HG02870 (cell line): ENCODE measurements at regions not wholly inside any gene's neighbourhood (a gene's known extent, or its start where the extent isn't known, plus 50 kb on each side); places are given as distances from the start of the nearest gene placed in this dataset.
"Not testable (repeated sequence)": the region's sequence is repeated elsewhere in the genome, so short reads cannot be mapped to it uniquely, and the experiment has no call there.

ENCODE experiments used
- ATAC-seq: cut with Tn5 transposase; IDR thresholded peaks from one replicate; pipeline ENCODE4 v1.9.1; 2021; ENCODE audit warnings: mild to moderate bottlenecking, moderate library complexity; ENCODE audit not compliant: unreplicated experiment

DNA sequence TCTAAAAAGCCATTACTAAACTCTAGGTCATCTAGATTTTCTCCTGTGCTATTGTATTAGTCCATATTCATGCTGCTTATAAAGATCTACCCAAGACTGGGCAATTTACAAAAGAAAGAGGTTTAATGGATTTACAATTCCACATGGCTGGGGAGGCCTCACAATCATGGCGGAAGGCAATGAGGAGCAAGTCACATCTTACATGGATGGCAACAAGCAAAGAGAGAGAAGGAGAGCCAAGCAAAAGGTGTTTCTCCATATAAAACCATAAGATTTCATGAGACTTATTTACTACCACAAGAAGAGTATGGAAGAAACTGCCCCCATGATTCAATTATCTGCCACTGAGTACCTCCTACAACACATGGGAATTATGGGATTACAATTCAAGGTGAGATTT is 69.6 kb upstream of the CCDC6 start:
- ATAC-seq, result not testable (repeated sequence)

GRCh38 chr10:59971915-59972314 is 65.6 kb upstream of the CCDC6 start:
- no peak for ATAC-seq

DNA sequence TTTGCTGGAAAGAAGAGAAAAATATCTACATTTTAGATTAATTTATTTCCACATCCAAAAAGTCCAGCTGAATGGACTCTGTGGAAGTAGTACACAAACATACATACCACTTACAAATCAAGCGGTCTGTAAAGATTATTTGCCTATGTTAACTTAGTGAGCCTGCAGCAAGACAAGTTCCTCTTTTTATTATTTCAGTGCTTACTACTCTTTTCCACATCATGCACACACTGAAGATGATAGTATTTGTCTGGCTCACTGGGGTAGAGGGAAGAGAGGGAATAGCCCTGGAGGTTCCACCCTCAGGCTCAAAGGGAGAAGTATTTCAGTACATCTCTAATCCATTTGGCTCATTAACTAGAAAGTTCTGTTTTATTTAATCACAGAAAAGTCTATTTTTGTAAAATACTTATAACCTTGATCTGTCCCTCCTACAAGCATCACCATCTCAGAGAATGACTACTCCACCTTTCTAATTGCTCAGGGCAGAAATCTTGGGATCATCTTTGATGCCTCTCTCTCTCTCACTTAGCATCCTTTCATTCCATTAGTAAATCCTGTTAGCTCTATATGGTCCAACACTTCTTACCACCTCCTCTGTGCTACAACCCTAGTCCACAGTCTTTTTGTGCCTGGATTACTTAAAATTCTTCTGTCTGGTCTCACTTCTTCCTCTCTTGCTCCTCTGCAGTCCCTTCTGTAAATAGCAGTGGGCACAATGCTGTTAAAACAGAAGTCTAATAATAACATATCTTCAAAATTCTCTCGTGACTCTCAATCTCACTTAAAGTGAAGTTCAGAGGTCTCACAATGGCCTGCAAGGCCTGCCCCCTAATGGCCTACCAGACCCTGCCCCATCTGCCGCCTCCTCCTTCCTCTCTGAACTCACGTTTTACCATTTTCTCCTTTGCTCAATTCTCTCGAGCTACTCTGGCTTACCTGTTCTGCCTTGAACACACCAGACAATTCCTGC is 64.3 kb upstream of the CCDC6 start:
- peak; percentile 86 for ATAC-seq

- no peak for ATAC-seq
These were observed 62.3 kb upstream of the CCDC6 start for GRCh38 chr10:59968705-59969104.

- ATAC-seq, result no peak
These were observed 60.7 kb upstream of the CCDC6 start for GRCh38 chr10:59967079-59967478.

GRCh38 chr10:59965899-59966650 is 59.7 kb upstream of the CCDC6 start:
- no peak for ATAC-seq

GRCh38 chr10:59962756-59963155 is 56.4 kb upstream of the CCDC6 start:
- ATAC-seq, result no peak

GRCh38 chr10:59960751-59961150 is 54.4 kb upstream of the CCDC6 start:
- no peak for ATAC-seq

GRCh38 chr10:59959504-59960018 is 53.2 kb upstream of the CCDC6 start:
- no peak for ATAC-seq

DNA sequence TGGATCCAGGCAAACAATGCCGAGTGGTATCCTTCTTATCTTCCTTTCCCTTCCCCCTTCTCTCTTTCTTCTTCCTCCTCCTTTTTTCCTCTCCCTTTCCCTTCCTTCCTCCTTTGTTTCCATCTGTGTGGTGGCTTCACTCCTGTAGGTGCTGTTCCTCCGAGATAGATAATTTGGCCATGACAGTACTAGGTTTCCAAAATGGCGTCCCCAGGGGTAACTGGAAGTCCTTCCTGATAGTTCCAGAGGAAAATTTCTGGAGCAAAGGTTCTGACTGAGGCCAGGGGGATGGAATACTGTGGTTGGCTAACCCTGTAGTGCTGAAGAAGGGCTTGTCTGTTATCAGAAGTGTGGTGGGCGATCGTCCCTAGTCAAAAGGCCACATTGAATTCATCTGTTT is 52.5 kb upstream of the CCDC6 start:
- no peak for ATAC-seq

- ATAC-seq, result no peak
These were observed 51.6 kb upstream of the CCDC6 start for GRCh38 chr10:59957975-59958374.
